GM18498 (cell line): ENCODE measurements at regions not wholly inside any gene's neighbourhood (a gene's known extent, or its start where the extent isn't known, plus 50 kb on each side); places are given as distances from the start of the nearest gene placed in this dataset.

Experiments used
- ATAC-seq: cut with Tn5 transposase; IDR thresholded peaks from one replicate; pipeline ENCODE4 v1.9.1; 2021; ENCODE audit warnings: mild to moderate bottlenecking, moderate library complexity; ENCODE audit not compliant: unreplicated experiment

DNA sequence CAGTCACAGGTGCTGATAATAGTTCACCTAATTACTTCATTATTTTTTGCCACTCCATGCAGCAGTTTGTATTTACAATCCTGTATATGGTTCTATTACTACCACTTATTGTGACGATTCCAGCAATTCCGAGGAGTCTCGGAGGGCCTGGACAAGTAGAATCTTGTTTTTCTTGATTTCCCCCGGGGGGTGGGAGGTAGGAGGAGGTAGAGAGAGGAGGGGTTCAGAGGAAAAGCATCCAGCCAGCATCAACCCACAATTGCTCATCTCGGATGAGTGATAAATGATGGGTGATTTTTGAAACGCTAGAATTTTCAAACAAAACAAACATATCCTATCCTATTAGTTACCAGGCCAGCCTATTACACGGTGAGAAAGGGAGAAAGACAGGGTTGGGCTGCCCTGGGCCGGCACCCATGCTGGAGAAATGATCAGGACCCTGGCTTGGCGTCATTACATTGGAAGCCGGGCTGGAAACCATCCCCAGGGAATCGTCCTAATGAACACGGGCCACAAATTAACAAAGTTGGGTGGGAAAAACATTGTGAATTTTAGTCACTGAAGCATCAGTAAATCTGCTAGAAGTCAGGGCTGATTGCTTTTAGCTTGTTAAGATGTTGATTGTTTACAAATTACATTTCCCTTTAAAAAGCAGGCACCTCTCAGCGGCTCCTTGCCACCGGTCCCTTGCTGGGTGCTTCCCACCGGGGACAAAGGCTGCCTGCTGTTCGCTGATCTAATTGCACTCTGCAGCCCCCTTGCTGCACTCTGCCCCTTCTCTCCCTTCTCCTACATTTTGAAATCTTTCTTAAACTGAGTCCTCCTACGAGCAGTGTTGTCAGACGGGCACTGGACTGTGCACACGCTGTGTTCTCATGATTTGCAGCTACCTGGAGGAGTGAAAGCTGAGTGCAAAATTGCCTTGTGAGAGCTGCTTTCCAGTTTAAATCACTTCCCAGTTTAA, 95.5 kb downstream of the FAM204A start:
- no peak for ATAC-seq

DNA sequence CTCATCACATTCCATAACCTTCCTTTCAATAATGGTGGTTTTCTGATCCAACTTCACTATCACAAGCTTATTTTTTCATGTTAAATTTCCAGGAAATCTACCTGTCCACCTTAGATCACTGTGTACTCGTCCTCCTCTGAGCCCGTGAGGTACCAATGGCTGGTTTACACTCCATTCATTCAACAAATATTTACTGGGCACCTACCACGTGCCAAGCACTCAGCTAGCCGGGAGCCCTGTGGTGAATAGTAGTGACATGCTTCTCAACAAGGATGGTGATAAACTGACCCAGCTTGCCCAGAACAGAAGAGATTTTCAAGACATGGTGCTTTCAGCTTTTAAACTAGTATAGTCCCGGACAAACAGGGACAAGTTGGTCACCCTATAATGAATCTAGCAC, 98.2 kb downstream of the FAM204A start:
- no peak for ATAC-seq

DNA sequence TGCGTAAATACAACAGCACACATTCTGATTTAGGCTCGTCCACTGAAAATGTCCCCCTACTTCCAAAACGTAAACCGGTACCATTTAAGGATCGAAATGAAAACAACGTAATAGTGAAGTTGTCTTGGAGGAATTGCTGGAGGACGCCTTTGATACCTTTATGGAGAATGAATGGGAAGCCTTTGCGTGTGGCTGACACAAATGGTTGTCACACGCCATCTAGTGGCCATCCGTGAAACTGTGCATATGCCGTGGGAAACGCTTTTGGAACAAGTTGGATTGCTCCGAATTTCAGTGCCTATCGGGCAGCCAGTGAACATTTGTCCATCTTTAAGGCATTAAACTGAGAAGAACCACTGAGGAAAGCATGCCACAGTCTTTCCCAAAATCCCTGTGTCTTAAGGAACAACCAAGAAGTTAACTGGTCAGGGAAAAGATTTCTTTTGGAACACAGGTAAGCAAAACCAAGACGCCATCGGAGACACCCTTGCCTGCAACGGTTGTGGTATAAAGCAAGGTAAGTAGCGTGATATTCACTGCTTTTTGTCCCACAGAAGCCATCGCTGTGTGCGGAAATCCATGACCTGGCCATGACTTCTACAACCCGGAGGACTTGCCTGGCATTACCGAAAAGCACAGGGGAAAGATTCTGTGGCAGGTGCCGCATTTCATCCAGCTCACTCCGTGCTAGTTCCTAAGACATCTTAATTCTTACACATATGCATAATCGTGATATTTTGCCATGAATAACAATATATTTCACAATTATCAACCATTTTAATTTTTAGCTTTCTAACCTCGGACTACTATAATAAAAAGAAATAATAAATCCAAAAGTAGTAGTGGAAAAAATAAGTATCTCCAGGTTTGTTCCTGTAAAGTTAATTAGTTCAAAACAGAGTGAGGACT, 100.6 kb downstream of the FAM204A start:
- ATAC-seq: no peak

DNA sequence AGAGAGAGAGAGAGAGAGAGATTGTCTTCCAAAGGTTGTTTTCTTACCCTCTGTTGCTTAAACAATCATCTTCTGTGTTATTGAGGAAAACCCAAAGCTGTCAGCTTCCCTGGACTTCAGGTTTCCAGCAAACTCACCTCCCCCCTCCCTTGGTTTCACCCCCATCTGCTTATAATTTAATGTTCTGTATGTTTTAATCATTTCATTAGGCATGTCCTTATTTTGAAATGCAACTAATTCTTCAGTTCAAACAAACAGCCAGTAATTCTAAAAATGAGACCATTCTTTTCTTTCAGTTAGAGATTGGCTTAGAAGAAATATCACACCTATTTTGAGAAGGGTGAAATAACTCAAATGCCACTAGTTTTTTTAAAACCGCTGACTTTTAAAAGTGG, 102.9 kb downstream of the FAM204A start:
- no peak for ATAC-seq

DNA sequence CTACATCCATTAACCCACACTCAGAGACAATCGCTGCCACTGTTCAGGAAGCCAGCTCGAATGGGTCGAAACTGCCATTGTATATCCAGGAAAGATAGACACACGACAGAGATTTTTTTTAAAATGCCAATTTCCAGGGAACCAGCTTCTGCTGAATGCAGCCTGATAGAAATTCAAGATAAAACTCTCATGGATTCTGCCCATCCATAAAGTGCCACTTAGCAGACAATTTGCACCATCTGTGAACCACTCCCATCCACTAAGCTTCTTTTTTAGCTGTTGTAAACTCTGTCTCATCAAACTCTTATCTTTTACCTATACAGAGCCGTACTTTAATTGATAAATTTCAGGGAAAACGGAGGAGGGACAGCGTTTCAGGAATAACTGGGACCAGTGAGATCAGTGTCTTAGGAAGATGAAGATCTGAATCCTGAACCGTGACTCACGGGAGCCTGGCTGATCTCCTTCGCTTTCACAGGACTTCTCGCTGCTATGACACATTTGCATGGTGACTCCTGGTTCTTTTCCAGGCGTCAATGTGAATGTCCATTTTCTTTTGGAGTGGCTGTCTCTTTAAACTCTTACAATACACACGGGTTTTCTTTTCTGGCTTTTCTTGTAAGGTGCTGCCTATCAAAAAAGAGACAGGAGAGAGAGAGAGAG, 103.4 kb downstream of the FAM204A start:
- no peak for ATAC-seq

DNA sequence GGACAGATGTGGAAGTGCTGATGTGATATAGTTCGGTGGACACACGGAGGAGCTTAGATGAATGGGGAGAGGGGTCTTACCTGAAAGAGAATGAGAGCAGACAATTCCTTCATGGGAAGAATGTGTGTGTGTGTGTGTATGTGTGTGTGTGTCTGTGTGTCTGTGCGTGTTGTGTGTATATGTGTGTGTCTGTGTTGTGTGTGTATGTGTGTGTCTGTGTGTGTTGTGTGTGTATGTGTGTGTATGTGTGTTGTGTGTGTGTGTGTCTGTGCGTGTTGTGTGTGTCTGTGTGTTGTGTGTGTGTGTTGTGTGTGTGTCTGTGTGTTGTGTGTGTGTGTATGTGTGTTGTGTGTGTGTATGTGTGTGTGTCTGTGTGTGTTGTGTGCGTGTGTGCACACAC, 104.2 kb downstream of the FAM204A start:
- ATAC-seq: no peak

DNA sequence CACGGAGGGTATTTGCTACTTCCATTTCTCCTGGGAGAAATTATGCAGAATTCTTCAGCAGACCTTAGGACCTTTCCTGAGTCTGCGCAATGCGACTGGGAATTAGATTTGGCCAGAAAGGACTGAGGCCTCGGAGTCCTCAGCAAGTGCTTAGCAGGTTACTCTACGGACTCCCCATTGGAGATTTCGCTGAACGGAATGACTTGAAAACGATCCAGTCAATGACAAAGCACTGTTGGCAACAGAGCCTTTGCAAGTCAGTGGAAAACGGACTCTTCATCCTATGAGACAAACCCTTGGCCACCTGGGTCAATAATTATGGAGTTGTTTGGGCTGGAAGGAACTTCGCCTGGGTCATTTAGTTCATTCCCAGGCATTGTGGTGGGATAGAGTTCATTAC, 107.4 kb downstream of the FAM204A start:
- no peak for ATAC-seq

DNA sequence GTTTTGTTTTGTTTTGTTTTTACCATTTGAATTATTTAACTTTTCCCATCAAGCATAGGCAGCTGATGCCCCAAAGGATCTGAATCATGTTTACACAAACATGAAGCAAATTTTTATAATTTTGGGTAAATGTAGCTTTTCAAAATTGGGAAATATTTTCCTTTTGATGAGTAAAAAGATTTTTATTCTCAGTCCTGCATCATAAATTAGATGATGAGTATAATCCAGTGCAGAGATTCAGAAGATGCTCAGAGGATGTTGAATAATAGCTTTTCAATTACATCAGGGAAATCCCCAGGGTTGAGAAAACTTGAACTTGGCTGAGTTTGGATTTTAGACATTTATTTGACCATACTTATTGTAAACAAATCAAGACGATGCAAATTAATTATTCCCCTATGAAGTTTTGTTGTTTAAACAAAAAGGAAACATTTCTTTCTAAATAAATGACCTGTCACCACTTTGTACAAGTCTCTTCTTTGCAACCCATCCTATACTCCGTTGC, 121.7 kb downstream of the FAM204A start:
- ATAC-seq: no peak

DNA sequence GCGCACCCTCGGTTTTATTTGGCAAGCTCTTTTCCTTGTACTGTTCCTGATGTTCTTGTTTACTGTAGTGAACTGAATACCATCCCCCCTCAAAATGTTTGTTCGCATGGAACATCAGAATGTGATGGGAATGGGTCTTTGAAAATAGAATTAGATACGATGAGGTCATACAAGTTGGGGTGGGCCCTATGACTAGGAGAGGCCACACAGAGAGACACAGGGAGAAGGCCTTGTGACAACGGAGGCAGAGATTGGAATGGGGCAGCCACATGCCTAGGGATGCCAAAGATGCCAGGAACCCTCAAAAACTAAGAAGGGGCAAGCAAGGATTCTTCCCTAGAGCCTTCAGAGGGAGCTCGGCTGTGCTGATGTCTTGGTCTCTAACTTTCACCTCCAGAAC, 123.6 kb downstream of the FAM204A start:
- no peak for ATAC-seq

DNA sequence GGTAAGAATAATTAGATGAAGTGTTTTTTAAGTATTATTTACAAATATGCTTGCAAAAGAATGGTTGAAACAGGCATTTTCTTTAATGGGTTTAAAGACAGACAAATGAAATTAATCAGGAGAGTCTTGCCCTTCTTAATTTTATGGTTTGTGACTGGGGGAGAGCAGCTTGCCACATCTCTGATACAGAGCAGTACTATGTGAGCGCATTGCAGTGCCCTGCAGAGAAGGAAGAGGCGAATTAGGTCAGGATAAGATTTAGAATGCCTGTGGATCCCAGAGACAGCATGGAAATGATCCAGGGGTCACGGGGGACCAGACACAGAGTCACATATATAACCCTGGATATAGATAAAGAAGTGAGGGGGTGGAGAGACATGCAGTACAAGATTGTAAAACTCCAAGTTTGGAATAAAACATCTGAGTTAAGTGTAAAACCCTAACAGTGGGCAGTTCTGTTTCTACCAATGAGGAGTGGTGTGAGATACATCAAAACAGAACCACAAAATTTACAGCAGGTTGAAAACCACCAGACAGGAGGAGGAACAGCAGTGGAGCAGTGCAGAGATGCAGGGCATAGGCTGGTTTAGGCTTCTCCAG, 125.5 kb downstream of the FAM204A start:
- no peak for ATAC-seq

DNA sequence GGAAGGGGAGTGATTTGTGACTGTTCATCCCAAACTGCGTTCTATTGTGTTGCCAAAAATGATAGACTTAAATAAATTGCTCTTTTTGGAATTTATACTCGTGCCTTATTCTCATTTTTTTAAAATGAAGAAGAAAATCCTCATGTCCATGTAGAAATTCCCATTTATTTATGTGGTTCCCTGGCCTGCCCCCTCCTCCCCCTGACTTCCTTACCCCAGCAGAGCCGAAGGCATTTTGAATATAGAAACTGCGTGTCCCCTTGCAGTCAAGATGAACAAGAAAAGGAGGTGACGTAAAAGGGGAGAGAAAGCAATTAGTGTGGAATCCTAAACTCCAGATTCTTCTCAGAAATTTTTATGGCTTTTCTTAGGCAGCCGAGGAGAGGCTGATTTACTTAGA, 126.1 kb downstream of the FAM204A start:
- ATAC-seq: no peak

DNA sequence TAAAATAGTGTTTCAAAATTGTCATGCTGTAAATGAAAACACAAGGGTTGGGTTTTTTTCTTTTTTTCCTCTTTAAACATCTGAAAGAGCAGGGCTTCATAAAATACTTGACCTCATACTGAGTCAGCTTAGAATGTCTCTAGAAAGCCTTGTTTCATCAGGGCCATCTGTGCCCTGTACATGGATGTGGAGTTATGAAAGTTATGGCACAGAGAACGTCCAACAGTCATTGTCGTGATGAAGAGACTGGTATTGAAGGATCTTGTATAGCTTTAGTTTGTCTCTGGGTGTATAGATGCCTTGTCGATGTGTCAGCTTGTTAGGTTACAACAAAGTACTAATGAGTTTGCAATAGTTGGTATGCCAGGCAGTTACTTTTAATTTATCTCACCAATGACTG, 127.3 kb downstream of the FAM204A start:
- ATAC-seq: no peak

DNA sequence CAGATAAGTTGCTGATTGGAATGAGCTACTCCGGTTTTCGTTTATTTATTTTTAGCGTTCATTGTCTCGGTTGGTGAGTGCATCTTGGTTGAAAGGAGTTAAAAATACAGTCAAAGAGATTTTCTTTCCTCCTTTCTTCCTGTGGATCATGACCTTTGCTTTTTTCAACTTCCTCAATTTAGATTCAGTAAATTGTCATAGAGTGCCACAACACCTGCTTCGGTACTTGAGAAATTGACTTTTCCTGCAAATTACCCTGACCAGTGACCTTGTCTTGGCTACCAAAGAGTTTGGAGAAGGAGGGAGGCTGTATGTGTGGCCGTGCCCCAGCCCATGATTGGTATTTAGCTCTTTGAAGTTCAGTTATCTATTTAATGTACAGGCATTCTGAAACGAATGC, 128.7 kb downstream of the FAM204A start:
- no peak for ATAC-seq

DNA sequence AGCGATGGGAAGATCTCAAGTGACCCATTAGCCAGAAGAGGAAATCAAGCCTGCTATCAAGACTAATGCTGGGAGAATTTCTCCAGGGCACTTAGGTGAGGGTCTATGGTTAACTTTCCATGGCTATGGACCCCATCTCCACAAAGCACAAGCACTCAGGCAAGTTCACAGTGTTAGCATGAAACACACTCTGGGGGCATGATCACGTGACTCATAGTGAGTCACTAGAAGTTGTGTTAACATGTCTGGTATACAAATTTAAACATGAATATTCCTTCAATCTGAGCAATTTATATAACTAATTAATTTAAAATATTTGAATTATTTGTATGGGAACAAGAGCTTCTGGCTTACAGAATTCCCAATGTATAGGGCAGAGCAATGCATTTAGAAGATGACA, 131.8 kb downstream of the FAM204A start:
- no peak for ATAC-seq

DNA sequence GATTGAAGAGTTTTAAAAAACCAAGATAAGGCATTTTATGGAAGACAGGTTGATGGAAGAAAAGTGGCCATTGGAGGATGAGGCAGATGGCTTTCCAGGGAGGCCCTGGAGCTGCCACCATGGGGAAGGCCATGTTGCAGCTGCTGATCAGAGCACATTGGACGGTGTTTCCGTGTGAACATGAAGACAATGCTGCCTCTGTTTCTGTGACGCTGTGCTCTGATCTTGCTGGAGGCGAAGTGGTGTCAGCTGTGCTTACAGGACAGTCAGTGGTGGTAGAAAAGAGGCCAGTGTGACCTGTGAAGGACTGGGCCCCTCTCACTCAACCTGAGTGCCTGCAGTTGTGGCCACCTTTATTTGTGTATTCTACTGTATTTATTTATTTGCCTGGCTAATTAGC, 132.9 kb downstream of the FAM204A start:
- no peak for ATAC-seq

DNA sequence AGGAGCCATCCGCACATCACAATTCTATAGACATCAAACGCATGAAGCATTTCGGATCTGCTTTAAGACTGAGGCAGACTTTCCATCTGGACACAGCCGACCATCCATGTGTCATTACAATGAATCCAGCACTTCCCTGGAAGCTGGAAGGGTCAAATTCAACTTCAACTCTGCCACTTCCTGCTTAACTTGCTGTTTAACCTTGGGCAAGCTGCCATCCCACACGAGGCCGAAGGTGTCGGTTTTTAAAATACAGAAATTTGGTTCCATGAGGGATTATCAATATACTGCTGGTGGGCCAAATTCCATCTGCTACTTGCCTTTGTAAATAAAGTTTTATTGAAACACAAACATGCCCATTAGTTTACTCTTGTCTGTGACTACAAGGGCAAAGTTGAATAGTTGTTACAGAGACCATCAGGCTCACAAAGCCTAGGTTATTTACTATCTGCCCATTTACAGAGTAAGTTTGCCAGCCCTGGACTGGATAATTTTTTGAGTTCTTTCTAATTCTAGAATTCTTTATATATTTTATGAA, 134.6 kb downstream of the FAM204A start:
- ATAC-seq: no peak

DNA sequence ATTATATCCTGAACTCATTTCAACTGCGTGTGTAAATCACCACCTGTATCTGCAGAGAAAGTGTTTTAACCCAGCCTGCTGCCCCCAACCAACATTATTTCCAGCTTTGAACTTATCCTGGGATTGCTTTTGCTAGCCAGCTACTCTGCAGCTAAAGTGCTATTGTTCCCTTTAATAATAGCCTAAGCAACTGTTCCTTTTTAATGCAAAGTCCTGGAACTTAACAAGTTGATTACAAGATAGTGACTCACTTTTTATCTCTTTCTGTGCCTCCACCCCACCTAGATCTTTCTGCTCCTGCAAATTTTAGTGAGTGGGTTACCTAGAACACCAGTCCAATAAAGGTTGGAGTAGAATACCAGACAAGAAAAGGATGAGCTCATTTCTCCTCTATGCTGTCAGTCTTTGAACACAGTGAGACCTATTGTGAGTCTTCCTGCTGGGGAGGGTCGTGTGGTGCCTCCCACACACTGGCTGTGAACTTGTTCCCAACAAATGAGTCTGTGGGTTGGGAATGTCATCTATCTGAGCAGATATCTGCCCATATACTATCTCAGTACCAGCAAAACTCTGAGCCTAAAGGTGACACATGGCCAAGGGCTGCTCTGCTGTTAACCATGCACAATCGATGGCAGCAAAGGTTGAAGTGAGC, 137.7 kb downstream of the FAM204A start:
- no peak for ATAC-seq

DNA sequence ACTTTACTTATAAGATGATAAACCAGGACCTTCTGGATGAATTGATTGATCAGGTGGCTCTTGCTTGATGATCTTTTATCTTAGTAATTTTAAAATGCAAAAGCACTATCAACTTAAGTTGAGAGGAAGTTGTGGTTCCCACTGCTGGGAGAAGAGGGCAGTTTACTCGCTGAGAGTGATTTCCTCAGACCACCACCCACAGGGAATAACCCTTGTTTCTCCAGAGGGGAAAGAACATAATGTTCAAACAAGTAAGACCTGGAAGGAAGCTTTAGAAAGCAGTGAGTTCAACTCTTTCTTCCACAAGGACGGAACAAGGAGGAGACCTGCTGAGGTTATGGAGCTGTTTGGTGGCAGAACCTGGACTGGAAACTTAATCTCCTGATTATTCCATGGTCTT, 138.7 kb downstream of the FAM204A start:
- no peak for ATAC-seq

DNA sequence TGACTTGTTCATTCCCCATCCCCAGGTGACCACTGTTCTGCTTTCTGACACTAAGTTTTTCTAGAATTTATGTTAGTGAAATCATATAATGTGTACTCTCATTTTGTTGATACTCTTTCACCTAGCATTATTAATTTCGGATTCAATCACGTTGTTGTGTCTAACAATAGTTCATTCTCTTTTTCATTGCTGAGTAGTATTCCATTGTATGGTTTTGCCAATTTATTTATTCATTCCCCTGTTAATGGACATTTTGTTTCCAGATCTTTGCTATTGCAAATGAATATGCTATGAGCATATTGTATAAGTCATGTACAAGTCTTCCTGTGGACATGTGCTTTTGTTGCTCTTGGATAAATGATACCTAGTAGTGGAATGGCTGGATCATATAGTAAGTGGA, 146.4 kb downstream of the FAM204A start:
- no peak for ATAC-seq

DNA sequence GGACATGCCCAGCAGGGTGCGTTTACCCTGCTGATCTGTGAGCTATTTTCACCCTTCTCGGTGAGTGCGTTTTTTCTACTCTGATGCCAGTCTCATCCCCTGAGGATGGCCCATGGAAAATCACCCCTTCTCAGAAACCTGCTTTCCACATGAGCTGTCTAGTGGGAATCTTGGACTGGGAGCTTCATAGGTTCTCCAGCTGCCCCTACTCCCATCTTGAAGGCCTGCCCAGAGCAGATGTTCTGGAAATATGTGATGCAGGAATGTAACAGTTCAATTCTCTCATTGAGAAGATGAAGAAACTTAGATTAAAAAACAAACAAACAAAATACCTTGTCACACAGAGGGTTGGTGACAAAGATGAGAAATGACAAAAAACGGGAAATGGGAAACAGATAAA, 146.9 kb upstream of the RAB11FIP2 start:
- ATAC-seq: no peak
